ENCODE measurements at regions not wholly inside any gene's neighbourhood (a gene's known extent, or its start where the extent isn't known, plus 50 kb on each side); places are given as distances from the start of the nearest gene placed in this dataset.

- no peak for DNase-seq
- Histone ChIP-seq H2AFZ (ENCODE audit: low read length) (no peak overlapping the region), H3K4me1 (ENCODE audit: low read length) (no peaks in the 10 kb centered on the region), H3K36me3 (replicated peaks; ENCODE audit: insufficient read depth, low read length) (no peaks in the 10 kb centered on the region), H3F3A (ENCODE audit: insufficient read depth, low read length) (no peaks in the 10 kb centered on the region), H3K9me3 (replicated peaks; ENCODE audit: insufficient read depth, low read length) (no peaks in the 10 kb centered on the region), H3K27ac (ENCODE audit: low read length) (no peak overlapping the region), H3K79me2 (ENCODE audit: low read length) (no peaks in the 10 kb centered on the region), H4K20me1 (ENCODE audit: insufficient read depth, low read length) (no peaks in the 10 kb centered on the region), H3K4me2 (ENCODE audit: low read depth, low read length) (no peak overlapping the region), H3K9me2 (replicated peaks; ENCODE audit: insufficient read depth, low read length) (no peaks in the 10 kb centered on the region), H3K27me3 (replicated peaks; ENCODE audit: insufficient read depth, low read length) (no peaks in the 10 kb centered on the region), H3K4me3 (ENCODE audit: low read length) (no peak overlapping the region), H3K9ac (ENCODE audit: low read length) (no peak overlapping the region)
- TF ChIP-seq EZH2phosphoT487 (IDR thresholded peaks at IDR 0.05; ENCODE audit: low read length) = no peak
- no peak for TF ChIP-seq CTCF (IDR thresholded peaks at IDR 0.05; ENCODE audit: low read length)
- no peak for TF ChIP-seq EZH2 (optimal IDR thresholded peaks at IDR 0.05; ENCODE audit: low read depth, low read length)
Observed at GRCh38 chr16:63922560-63922959, 1199.3 kb downstream of the CDH11 start.

- Histone ChIP-seq H3K4me2 (ENCODE audit: low read depth, low read length) (no peak overlapping the region), H3K27ac (ENCODE audit: low read length) (no peak overlapping the region), H3K9me3 (replicated peaks; ENCODE audit: insufficient read depth, low read length) (no peaks in the 10 kb centered on the region), H4K20me1 (ENCODE audit: insufficient read depth, low read length) (no peaks in the 10 kb centered on the region), H3K4me1 (ENCODE audit: low read length) (no peaks in the 10 kb centered on the region), H3F3A (ENCODE audit: insufficient read depth, low read length) (no peaks in the 10 kb centered on the region), H2AFZ (ENCODE audit: low read length) (no peak overlapping the region), H3K36me3 (replicated peaks; ENCODE audit: insufficient read depth, low read length) (no peaks in the 10 kb centered on the region), H3K79me2 (ENCODE audit: low read length) (no peaks in the 10 kb centered on the region), H3K9me2 (replicated peaks; ENCODE audit: insufficient read depth, low read length) (no peaks in the 10 kb centered on the region), H3K4me3 (ENCODE audit: low read length) (no peak overlapping the region), H3K27me3 (replicated peaks; ENCODE audit: insufficient read depth, low read length) (no peaks in the 10 kb centered on the region), H3K9ac (ENCODE audit: low read length) (no peak overlapping the region)
- no peak for DNase-seq
- TF ChIP-seq EZH2 (optimal IDR thresholded peaks at IDR 0.05; ENCODE audit: low read depth, low read length) = no peak
- no peak for TF ChIP-seq EZH2phosphoT487 (IDR thresholded peaks at IDR 0.05; ENCODE audit: low read length)
- no peak for TF ChIP-seq CTCF (IDR thresholded peaks at IDR 0.05; ENCODE audit: low read length)
Observed at GRCh38 chr16:63921737-63922295, 1200.0 kb downstream of the CDH11 start.

- Histone ChIP-seq H3K9ac (ENCODE audit: low read length) (no peak overlapping the region), H3K4me2 (ENCODE audit: low read depth, low read length) (no peak overlapping the region), H3F3A (ENCODE audit: insufficient read depth, low read length) (no peaks in the 10 kb centered on the region), H4K20me1 (ENCODE audit: insufficient read depth, low read length) (no peaks in the 10 kb centered on the region), H3K79me2 (ENCODE audit: low read length) (no peaks in the 10 kb centered on the region), H3K27me3 (replicated peaks; ENCODE audit: insufficient read depth, low read length) (no peaks in the 10 kb centered on the region), H3K27ac (ENCODE audit: low read length) (no peak overlapping the region), H3K9me3 (replicated peaks; ENCODE audit: insufficient read depth, low read length) (no peaks in the 10 kb centered on the region), H3K4me3 (ENCODE audit: low read length) (no peak overlapping the region), H3K4me1 (ENCODE audit: low read length) (no peaks in the 10 kb centered on the region), H3K9me2 (replicated peaks; ENCODE audit: insufficient read depth, low read length) (no peaks in the 10 kb centered on the region), H2AFZ (ENCODE audit: low read length) (no peak overlapping the region), H3K36me3 (replicated peaks; ENCODE audit: insufficient read depth, low read length) (no peaks in the 10 kb centered on the region)
- no peak for DNase-seq
- TF ChIP-seq EZH2phosphoT487 (IDR thresholded peaks at IDR 0.05; ENCODE audit: low read length) = no peak
- no peak for TF ChIP-seq CTCF (IDR thresholded peaks at IDR 0.05; ENCODE audit: low read length)
- TF ChIP-seq EZH2 (optimal IDR thresholded peaks at IDR 0.05; ENCODE audit: low read depth, low read length) = no peak
Observed at GRCh38 chr16:63913290-63913689, 1208.6 kb downstream of the CDH11 start.
